ENCODE measurements at regions not wholly inside any gene's neighbourhood (a gene's known extent, or its start where the extent isn't known, plus 50 kb on each side); places are given as distances from the start of the nearest gene placed in this dataset.

GRCh38 chr3:64988188-64988587 is 300.4 kb upstream of the ADAMTS9 start:
- POLR2A ChIA-PET: no interaction called here
- no peaks in the 10 kb centered on the region for H3K9me3 ChIP-seq (ENCODE audit: control insufficient read depth, insufficient read depth, low read depth, low read length)
- no peak for TF ChIP-seq HOXD13 (CRISPR knock-in tag; IDR thresholded peaks at IDR 0.05; ENCODE audit: borderline replicate concordance)
- no peak for TF ChIP-seq ZNF426 (tag by site-specific recombination; IDR thresholded peaks at IDR 0.05)
- no peak for TF ChIP-seq ZNF629 (tag by site-specific recombination; IDR thresholded peaks at IDR 0.05)
- TF ChIP-seq ZNF274 (IDR thresholded peaks at IDR 0.05; ENCODE audit: low read length): no peak
- no peak for TF ChIP-seq ZNF274 (tag by site-specific recombination; IDR thresholded peaks at IDR 0.05; ENCODE audit: borderline replicate concordance)
- TF ChIP-seq PRDM4 (tag by site-specific recombination; IDR thresholded peaks at IDR 0.05): no peak
- no peak for TF ChIP-seq TRIM28 (IDR thresholded peaks at IDR 0.05; ENCODE audit: borderline replicate concordance, low read length)
- no peak for TF ChIP-seq GLIS1 (tag by site-specific recombination; IDR thresholded peaks at IDR 0.05)
- no peak for TF ChIP-seq ZNF112 (tag by site-specific recombination; IDR thresholded peaks at IDR 0.05)
- TF ChIP-seq ZNF449 (tag by site-specific recombination; IDR thresholded peaks at IDR 0.05): no peak
- no peak for TF ChIP-seq SP3 (tag by site-specific recombination; IDR thresholded peaks at IDR 0.05)
- TF ChIP-seq ZBTB21 (tag by site-specific recombination; IDR thresholded peaks at IDR 0.05): no peak
- TF ChIP-seq ZXDB (tag by site-specific recombination; IDR thresholded peaks at IDR 0.05): no peak
- TF ChIP-seq ZNF639 (tag by site-specific recombination; IDR thresholded peaks at IDR 0.05): no peak
- TF ChIP-seq ZNF585B (tag by site-specific recombination; IDR thresholded peaks at IDR 0.05): no peak
- no peak for TF ChIP-seq ZNF223 (tag by site-specific recombination; IDR thresholded peaks at IDR 0.05)
- no peak for TF ChIP-seq PRDM6 (tag by site-specific recombination; IDR thresholded peaks at IDR 0.05)
- no peak for TF ChIP-seq ZNF701 (tag by site-specific recombination; IDR thresholded peaks at IDR 0.05)
- no peak for TF ChIP-seq ZNF280C (tag by site-specific recombination; IDR thresholded peaks at IDR 0.05)
- no peak for TF ChIP-seq ZNF350 (tag by site-specific recombination; IDR thresholded peaks at IDR 0.05)
- no peak for TF ChIP-seq ZNF221 (tag by site-specific recombination; IDR thresholded peaks at IDR 0.05; ENCODE audit: borderline replicate concordance)

More at GRCh38 chr3:64988188-64988587, 300.4 kb upstream of the ADAMTS9 start:
- CTCF ChIA-PET: no interaction called here
- Histone ChIP-seq H3K4me3 (ENCODE audit: low read depth, low read length) (no peak overlapping the region), H3K27ac (ENCODE audit: extremely low read depth, low read depth, low read length) (no peak overlapping the region), H3K4me1 (ENCODE audit: control insufficient read depth, insufficient read depth, low read length) (no peaks in the 10 kb centered on the region), H3K36me3 (ENCODE audit: control insufficient read depth in 2 of 2, insufficient read depth in 1 of 2, low read length in 2 of 2) (no peaks in the 10 kb centered on the region)

Measured in HEK293 (cell line).